Adrenal gland (tissue), 5 donors: ENCODE measurements at regions not wholly inside any gene's neighbourhood (a gene's known extent, or its start where the extent isn't known, plus 50 kb on each side); places are given as distances from the start of the nearest gene placed in this dataset.

Experiments
- CTCF ChIP-seq, 6 experiments: fragments of 450-650 bp in 4 of 6; fragments of 200-600 bp in 2 of 6; sonication (generic) in 1 of 6; IDR thresholded peaks; 1 replicate in 5 of 6; 2 replicates in 1 of 6; pipeline versions ENCODE4 v1.5.1 to v1.8.0; 2016 to 2021; ENCODE audit warnings: antibody characterized with exemption in 6 of 6, mild to moderate bottlenecking in 2 of 6, moderate library complexity in 1 of 6
- POLR2A ChIP-seq, 2 donors: fragments of 450-650 bp; IDR thresholded peaks; one replicate each; pipeline ENCODE4 v1.6.1; 2017; ENCODE audit warnings: antibody characterized with exemption in 2 of 2, mild to moderate bottlenecking in 2 of 2, moderate library complexity in 1 of 2
- donor health status: DM: no; HTN: no; CAD: no.

- TF ChIP-seq CTCF (IDR thresholded peaks at IDR 0.05) (no peak), POLR2A (IDR thresholded peaks at IDR 0.05) (no peak)
Observed at GRCh38 chr7:67496589-67496988, 500.0 kb downstream of the TYW1 start.
